ENCODE measurements at regions not wholly inside any gene's neighbourhood (a gene's known extent, or its start where the extent isn't known, plus 50 kb on each side); places are given as distances from the start of the nearest gene placed in this dataset.
"Not testable (repeated sequence)": the region's sequence is repeated elsewhere in the genome, so short reads cannot be mapped to it uniquely, and the experiment has no call there.

- H3K4me3 ChIP-seq; H3K36me3 ChIP-seq (ENCODE audit: low read depth, missing control alignments); H3K27ac ChIP-seq; H3K9me3 ChIP-seq; intact Hi-C loops (cut with DNase I; ENCODE audit: low total_unique reads); H3K4me1 ChIP-seq; DNase-seq; H3K27me3 ChIP-seq: not testable (repeated sequence)
- no CpG with 5 or more reads among the region's 4 CpGs for WGBS, 2 donors
Measured at GRCh38 chr1:120614931-120615639, 108.7 kb upstream of the NBPF26 start.

GRCh38 chr1:120617493-120617892 is 106.3 kb upstream of the NBPF26 start:
- H3K4me3 ChIP-seq; intact Hi-C loops (cut with DNase I; ENCODE audit: low total_unique reads); H3K9me3 ChIP-seq; H3K27me3 ChIP-seq; DNase-seq; H3K27ac ChIP-seq; H3K36me3 ChIP-seq (ENCODE audit: low read depth, missing control alignments); H3K4me1 ChIP-seq: not testable (repeated sequence)
- no CpG with 5 or more reads among the region's 3 CpGs for WGBS, 2 donors

DNA sequence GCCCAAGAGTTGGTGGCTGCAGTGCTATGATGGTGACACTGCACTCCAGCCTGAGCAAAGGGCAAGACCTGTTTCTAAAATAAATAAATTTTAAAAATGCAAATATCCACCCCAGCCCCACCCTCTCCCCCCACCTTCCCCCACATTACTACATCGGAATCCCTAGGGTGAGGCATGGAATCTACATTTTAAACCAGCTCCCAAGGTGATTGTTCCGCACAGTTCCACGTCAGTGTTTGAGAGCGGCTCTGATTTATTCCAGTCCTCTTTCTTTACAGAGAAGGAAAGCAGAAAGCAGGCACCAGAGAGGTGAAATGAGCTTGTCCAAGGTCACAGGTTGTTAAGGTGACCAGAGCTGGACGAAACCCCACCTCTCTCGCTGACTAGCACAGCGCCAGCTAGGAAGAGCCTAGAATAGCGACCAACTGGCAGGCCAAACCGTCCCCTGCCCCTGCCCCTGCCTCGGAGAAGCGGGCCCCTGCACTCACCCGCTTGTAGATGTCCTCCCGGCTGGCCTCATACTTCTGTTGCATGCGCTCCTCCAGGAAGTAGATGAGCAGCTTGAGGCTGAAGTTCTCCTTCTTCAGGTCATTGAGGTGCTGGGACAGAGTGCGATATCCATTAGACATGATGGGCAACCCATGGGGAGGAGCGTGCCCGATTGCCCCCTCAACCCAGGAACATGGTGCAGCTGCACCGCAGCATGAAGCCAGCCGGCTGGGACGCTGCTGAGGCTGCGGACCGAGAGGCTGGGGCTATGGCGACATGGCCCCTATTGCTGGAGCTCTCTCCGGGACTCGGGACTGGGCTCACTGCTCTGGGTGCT is 103.7 kb upstream of the NBPF26 start:
- H3K4me3 ChIP-seq; H3K27ac ChIP-seq; H3K9me3 ChIP-seq; H3K27me3 ChIP-seq; H3K4me1 ChIP-seq; H3K36me3 ChIP-seq (ENCODE audit: low read depth, missing control alignments); intact Hi-C loops (cut with DNase I; ENCODE audit: low total_unique reads); DNase-seq: not testable (repeated sequence)
- no CpG with 5 or more reads among the region's 25 CpGs for WGBS, 2 donors

GRCh38 chr1:120620693-120620969 is 103.1 kb upstream of the NBPF26 start:
- H3K27me3 ChIP-seq; H3K27ac ChIP-seq; H3K9me3 ChIP-seq; H3K4me1 ChIP-seq; intact Hi-C loops (cut with DNase I; ENCODE audit: low total_unique reads); DNase-seq; H3K4me3 ChIP-seq; H3K36me3 ChIP-seq (ENCODE audit: low read depth, missing control alignments): not testable (repeated sequence)
- WGBS, 2 donors: no CpG with 5 or more reads among the region's 5 CpGs

GRCh38 chr1:120621278-120621677 is 102.5 kb upstream of the NBPF26 start:
- WGBS, 2 donors: no CpG with 5 or more reads among the region's 5 CpGs
- H3K9me3 ChIP-seq; H3K36me3 ChIP-seq (ENCODE audit: low read depth, missing control alignments); intact Hi-C loops (cut with DNase I; ENCODE audit: low total_unique reads); H3K27me3 ChIP-seq; H3K4me3 ChIP-seq; DNase-seq; H3K27ac ChIP-seq; H3K4me1 ChIP-seq: not testable (repeated sequence)

DNA sequence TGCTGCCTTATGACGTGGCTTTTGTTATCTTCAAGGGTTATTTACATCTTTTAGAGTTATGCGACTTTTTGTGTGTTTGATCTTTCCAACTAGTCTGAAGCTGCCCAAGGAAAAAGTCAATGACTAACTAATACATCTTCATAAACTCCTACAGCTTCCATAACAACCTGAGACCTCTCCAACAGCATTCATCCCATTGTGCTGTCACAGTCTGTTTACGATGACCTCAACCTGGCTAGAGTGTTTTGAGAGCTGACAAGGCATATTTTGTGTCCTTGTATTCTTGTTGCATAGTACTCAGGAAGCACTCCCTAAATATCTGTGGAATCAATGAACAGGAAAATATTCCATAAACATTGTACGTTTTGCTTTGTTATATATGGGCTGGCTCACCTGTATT is 100.2 kb upstream of the NBPF26 start:
- H3K4me3 ChIP-seq; H3K9me3 ChIP-seq; H3K36me3 ChIP-seq (ENCODE audit: low read depth, missing control alignments); H3K27me3 ChIP-seq; DNase-seq; H3K27ac ChIP-seq; intact Hi-C loops (cut with DNase I; ENCODE audit: low total_unique reads); H3K4me1 ChIP-seq: not testable (repeated sequence)
- no CpG with 5 or more reads among the region's 4 CpGs for WGBS, 2 donors

GRCh38 chr1:120624565-120625064 is 99.1 kb upstream of the NBPF26 start:
- DNase-seq; H3K4me1 ChIP-seq; H3K9me3 ChIP-seq; H3K27me3 ChIP-seq; H3K27ac ChIP-seq; H3K4me3 ChIP-seq; intact Hi-C loops (cut with DNase I; ENCODE audit: low total_unique reads); H3K36me3 ChIP-seq (ENCODE audit: low read depth, missing control alignments): not testable (repeated sequence)
- WGBS, 2 donors: 55% methylated on average over 4 of the region's 5 CpGs; no CpG with 5 or more reads in 1 of the 2 donors

DNA sequence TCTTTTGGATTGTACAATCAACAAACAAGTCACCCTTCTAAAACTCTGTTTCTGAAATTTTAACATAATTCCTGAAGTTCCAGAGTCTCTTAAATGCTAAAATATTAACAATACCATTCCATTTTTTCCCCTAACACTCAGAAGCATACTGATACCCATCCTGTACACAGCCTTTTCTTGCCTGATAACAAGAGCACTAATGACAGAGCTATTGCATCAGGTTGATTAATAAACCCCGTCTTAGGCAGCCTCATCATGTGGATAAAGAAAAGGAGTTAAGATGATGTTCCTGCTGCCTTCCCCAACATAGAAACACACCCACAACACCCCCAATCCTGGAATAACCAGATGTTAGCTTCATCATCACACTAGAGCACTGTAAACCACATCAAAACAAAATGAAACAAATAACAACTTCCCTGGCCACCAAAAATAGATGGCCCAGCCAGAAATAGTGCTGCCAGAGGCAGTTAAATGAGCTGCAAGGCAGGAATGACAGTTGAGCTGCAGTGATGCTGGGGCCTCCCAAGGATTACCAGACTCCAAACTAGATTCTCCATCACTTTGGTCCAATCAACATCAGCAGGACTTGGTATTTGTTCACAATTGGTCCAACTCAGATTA is 93.8 kb upstream of the NBPF26 start:
- H3K4me3 ChIP-seq; H3K4me1 ChIP-seq; H3K36me3 ChIP-seq (ENCODE audit: low read depth, missing control alignments); H3K27ac ChIP-seq; intact Hi-C loops (cut with DNase I; ENCODE audit: low total_unique reads); H3K9me3 ChIP-seq; H3K27me3 ChIP-seq; DNase-seq: not testable (repeated sequence)
- no CpG with 5 or more reads among the region's 1 CpG for WGBS, 2 donors

DNA sequence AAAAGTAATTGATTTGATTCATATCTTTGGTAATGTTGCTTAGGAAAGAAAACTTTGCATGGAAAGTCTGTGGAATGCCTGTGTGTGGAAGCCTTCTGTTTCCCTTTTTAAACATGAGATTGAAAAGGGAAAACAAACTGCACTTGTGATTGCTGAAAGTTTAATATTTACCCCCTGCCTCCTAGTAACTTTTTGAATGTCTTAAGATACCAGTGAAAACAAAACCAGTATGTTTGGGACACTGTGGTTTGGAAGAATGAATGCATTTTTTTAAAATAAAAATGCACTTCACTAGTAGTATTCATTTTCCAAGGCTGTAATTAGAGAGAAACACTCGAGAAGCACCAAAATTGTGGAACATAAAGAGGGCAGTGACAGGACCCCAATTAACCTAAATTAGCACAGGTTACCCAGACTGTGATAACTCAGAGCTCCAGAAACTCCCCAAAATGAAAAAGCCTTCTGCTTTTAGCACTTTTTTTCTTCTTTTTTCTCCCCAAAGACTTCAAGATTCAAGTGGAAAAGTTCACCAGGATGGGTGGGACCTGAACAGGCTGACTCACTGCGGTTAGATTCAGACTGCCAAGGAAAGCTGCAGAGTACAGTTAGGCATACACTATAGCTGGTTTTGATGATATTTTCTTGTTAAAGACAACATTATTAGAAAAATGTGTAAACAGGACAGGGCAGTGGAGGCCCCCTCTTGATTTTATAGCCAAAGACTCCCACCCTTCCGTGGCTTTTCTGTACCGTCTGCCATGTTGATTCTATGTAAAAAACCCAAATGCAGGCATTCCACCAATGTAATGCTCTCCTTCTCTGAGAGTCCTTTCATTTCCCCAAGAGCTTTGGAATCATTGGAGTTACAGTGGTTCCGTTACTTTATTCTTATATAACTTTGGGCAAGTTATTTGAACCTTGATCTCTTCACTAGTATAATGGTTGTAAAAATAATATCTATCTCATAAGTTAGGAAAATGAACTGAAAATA is 88.6 kb upstream of the NBPF26 start:
- H3K4me3 ChIP-seq; H3K27me3 ChIP-seq; H3K4me1 ChIP-seq; H3K9me3 ChIP-seq; intact Hi-C loops (cut with DNase I; ENCODE audit: low total_unique reads); H3K27ac ChIP-seq; DNase-seq; H3K36me3 ChIP-seq (ENCODE audit: low read depth, missing control alignments): not testable (repeated sequence)
- no CpG with 5 or more reads among the region's 5 CpGs for WGBS, 2 donors

DNA sequence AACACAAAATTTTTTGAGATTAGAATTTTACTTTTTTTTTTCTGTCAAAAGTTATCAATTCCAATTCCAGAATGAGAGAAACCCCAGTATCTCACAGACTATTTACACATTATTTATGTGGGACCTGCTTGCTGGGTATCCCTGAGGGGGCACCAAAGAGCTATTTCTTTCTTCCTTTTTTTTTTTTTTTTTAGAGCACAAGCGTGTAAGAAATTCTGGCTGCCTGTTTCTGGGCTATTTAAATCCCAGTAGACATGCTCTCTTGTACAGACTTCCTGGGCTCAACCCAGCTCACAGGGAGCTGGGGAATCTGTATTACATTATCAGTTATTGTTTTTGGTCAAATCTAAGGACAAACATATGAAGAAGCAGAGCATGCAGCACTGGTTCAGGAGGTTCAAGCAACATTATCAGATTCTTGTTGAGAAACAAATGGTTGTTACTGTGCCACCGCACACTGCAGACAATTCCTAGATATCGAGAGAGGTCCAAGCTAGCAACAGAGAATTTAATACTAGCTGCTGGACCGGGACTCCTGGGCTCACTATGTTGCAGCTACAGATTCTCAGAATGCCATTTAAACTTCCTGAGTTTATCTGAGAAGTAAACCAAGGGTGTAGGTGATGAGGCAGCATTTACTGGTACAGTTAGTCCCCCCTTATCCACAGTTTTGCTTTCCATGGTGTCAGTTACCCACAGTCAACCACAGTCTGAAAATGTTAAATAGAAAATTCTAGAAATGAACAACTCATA is 83.3 kb upstream of the NBPF26 start:
- H3K36me3 ChIP-seq (ENCODE audit: low read depth, missing control alignments); intact Hi-C loops (cut with DNase I; ENCODE audit: low total_unique reads): not testable (repeated sequence)
- no CpG with 5 or more reads among the region's 4 CpGs for WGBS, 2 donors

GRCh38 chr1:120641014-120641302 is 82.8 kb upstream of the NBPF26 start:
- DNase-seq; H3K36me3 ChIP-seq (ENCODE audit: low read depth, missing control alignments); H3K4me3 ChIP-seq; H3K4me1 ChIP-seq; H3K27ac ChIP-seq; H3K27me3 ChIP-seq; intact Hi-C loops (cut with DNase I; ENCODE audit: low total_unique reads); H3K9me3 ChIP-seq: not testable (repeated sequence)
- WGBS, 2 donors: no CpG with 5 or more reads among the region's 3 CpGs

More for the DNA sequence above, 83.3 kb upstream of the NBPF26 start:
- not testable (repeated sequence) for DNase-seq, H3K9me3 ChIP-seq, H3K4me3 ChIP-seq, H3K27me3 ChIP-seq, H3K4me1 ChIP-seq, H3K27ac ChIP-seq
